NCI-H460 (cell line): ENCODE measurements at regions not wholly inside any gene's neighbourhood (a gene's known extent, or its start where the extent isn't known, plus 50 kb on each side); places are given as distances from the start of the nearest gene placed in this dataset.

ENCODE experiments used
- DNase-seq: peaks from one replicate; pipeline ENCODE4 v3.0.0-alpha.2; 2016; ENCODE audit warnings: low read depth; ENCODE audit errors: extremely low read depth

GRCh38 chr16:79914961-79915720 lies 314.6 kb upstream of the MAF start:
- DNase-seq = no peak

GRCh38 chr16:79912592-79913310 lies 312.2 kb upstream of the MAF start:
- no peak for DNase-seq

DNA sequence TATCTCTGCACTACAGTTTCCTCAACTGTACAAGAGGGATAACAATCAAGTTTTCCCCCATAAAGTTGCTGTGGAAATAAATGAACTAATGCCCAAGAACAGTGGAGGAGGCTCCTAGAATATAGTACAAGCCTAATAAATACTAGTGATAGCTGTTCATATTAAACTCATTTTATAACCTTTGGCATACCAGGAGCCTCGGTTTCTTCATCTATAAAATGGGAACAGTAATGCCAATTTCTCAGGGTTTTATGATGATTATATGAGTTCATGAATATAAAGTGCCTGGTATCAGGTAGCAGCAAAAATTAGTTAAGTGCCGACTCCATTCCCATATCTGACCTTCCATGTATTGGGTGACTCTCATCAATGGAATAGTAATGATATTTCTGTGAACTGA lies 311.1 kb upstream of the MAF start:
- no peak for DNase-seq

DNA sequence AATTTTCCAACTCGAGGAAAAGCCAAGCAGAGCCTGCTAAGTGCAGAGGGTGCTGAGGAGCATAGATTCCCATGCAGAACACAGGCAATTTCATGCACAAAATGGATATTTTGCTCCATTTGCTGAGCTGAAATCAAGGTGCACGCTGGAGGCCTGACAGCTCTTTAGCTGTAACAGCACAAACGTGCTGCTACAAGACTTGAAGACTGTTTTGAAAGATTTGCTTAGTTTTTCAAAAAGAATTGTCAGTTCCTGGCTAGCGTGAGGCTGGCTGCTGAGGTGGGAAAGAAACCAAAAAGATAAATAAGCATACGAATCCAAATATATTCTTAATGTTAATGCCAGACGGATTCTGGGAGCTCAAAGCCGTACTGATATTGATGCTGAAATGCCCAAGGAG lies 309.0 kb upstream of the MAF start:
- DNase-seq = no peak

GRCh38 chr16:79903471-79903870 lies 302.9 kb upstream of the MAF start:
- DNase-seq = no peak

DNA sequence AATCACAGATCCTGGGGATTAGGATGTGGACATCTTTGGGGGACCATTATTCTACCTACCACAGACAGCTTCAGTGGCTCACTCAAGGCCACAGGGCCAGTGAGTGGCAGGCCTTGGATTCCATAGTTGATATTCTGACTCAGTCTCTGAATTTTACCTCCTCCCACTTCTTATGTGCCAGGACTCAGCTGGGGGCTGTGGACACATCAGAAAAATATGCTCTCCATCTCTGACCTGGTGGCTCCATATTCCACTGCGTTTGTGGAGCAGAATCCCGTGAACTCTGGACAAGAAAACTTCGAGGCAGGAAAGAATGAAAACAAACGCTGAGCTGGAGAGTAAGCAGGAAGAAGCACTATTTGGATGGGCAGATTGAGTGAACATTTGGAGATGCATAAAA lies 301.8 kb upstream of the MAF start:
- DNase-seq = no peak

DNA sequence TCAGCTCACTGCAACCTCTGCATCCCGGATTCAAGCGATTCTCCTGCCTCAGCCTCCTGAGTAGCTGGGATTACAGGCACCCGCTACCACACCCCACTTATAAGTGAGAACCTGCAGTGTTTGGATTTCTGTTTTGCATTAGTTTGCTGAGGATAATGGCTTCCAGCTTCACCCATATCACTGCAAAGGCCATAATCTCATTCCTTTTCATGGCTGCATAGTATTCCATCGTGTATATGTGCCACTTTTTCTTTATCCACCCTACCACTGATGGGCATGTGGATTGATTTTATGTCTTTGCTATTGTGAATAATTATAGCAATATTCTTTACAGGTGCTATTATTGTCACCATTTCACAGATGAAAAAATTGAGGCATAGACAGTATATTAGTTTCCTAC lies 301.0 kb upstream of the MAF start:
- DNase-seq = no peak

GRCh38 chr16:79899716-79900115 lies 299.2 kb upstream of the MAF start:
- DNase-seq = no peak

GRCh38 chr16:79899316-79899715 lies 298.8 kb upstream of the MAF start:
- DNase-seq = no peak

DNA sequence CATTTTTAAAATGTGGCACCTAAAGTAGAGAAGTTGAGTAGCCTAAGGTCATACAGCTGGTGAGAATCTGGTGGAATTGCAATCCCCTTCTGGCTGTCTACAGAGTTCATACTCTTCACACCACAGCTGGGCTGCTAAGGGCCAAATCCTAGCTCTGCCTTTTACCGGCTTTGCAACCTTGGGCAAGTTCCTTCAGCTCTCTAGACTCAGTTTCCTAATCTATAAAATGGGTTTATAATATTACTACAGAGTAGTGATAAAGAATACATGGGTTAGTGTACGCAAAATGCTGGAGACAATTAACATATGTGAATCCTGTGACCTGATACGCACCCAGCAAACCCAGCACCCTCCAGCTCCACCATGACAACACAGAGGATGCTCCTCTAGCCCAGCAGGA lies 298.2 kb upstream of the MAF start:
- DNase-seq = no peak

DNA sequence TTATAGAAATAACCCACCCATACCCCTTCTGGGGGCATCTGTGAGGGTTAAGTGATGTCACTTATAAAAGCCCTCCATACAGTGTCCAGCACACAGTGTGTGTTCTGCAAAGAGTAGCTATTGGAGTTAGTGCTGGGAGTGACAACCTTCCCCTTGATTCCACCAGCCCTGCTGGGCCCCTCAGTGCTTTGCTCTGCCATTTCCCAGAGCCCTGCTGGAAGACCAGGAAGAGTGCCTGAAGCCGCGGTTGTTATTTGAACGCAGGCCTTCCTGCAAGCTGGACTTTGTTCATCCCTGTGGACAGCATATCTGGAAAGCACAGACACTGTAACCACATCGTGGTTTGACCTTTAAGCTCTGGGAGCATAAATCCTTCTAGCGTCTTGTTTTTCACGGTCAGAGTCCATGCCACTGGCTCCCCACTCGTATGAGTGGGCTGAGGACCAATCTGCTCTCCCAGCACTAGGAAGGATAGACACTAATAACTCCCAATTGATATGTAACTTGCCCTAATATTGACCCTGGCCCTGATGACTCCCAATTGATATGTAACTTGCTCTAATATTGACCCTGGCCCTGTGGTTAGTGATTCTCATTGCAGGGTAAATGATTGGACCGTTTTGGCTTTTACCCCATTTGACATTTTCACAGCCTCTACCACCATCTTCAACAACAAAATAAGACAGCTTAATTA lies 297.1 kb upstream of the MAF start:
- no peak for DNase-seq

- no peak for DNase-seq
Measured at GRCh38 chr16:79897104-79897452, 296.5 kb upstream of the MAF start.

GRCh38 chr16:79895917-79896203 lies 295.3 kb upstream of the MAF start:
- no peak for DNase-seq

- DNase-seq = no peak
Measured at GRCh38 chr16:79895053-79895916, 294.7 kb upstream of the MAF start.

GRCh38 chr16:79893445-79893844 lies 292.9 kb upstream of the MAF start:
- DNase-seq = no peak

- no peak for DNase-seq
Measured at GRCh38 chr16:79892278-79892677, 291.7 kb upstream of the MAF start.

DNA sequence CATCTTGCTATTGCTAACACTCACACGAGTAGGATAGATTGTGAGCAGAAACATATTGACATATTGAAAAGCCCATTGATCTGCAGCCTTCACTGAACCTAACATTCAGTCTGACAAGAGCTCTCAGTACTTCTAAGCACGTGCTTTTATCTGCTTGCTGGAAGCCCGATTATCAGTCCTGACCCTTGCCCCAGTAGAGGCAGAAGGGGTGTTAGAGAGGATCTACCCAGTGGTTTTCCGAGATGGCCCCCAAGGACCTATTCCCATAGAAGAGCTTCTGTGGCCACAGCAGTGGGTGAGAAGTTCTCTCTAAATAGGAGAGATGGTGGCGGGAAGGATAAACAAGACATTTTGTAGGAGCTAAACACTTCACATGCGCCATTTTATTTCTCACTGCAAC lies 290.9 kb upstream of the MAF start:
- no peak for DNase-seq

DNA sequence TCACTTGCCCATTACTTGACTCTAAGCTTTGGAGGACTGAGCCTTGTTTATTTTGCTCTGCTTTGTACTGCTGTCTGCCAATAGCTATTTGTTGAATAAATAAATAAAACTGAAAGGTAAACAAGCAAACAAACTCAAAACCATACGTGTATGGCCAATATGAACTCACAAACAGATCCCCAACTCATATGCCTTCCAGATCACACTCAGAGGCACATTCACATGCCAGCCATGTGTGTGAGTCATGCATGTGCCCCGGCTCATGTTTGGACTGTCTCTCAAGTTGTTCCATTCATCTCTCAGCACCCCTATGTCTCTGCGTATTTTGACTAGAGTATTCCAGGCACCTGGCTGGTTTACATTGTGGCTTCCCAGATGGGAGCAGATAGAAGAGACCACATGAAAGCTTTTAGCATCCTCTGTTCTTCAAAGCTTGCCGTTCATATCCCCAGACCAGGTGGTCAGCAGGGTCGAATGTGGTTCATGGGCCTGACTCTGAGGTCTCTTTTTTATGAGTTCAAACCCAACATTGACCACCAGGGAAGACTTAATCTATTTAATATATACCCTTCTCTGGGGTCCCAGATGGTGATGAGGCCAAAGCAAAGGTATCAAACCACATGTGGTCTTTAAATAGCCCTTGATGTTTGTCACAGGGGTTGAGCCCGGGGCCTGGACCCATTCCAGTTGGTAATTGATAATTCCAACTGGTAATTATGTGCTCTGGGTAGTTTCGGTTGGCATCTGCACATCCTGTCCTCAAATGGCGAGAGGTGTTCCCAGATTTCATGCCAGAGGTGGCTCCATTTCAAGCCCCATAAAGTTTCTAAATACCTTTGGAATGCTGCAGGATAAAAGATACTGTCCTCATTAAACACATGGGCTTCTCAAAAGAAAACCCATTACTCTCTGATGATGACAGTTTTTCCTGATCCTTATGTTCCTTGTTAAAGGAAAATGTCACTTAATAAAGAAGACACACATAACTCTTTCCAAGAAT lies 287.3 kb upstream of the MAF start:
- DNase-seq = no peak

DNA sequence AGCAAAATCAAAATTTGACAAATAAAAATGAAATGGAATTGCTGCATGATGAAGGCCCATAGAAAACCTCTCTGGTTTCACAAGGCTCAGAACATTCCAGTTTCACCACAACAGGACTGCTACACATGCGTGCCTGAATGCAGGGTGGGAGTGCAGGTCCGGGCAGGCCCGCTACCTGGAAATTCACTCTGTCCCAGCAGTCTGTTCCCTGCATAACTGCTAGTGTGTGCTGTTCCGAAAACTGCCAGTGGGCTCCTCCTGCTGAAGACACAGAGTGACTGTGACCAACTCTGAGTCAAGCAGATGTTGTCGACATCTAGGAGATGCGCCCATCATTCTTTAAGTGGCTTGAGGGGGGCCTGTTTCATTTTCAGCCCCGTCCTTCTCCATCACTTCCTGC lies 284.8 kb upstream of the MAF start:
- no peak for DNase-seq

DNA sequence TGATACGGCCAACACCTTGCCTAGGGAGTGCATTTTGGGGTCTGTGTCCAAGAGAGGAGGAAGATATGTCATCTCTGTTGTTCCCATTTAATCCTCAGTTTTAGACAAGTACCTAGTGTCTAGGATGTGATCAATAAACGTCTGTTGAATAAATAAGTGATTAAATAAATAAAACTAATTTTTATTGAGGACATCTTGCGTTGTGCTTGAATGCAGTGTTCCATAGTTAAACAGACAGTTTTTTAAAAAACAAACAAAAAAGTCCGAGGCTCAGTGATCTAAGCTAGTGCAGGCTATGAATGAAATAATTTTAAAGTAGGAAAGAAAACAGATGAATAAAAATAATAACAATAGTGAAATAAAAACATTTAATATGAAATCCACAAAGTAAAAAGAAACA lies 283.0 kb upstream of the MAF start:
- no peak for DNase-seq
